MM.1S (cell line): ENCODE measurements at regions not wholly inside any gene's neighbourhood (a gene's known extent, or its start where the extent isn't known, plus 50 kb on each side); places are given as distances from the start of the nearest gene placed in this dataset.

Source experiments
- DNase-seq: peaks from one replicate; pipeline ENCODE4 v3.0.0-alpha.2; 2015
- H2AFZ ChIP-seq: fragments of 300-600 bp; sonication (generic); 2 replicates; pipeline ENCODE4 v1.6.0; 2016; ENCODE audit warnings: antibody characterized with exemption, low read length
- H3F3A ChIP-seq: fragments of 300-600 bp; sonication (generic); 2 replicates; pipeline ENCODE4 v1.6.1; 2016; ENCODE audit warnings: mild to moderate bottlenecking, antibody characterized with exemption, low read length, moderate library complexity, mixed read lengths; ENCODE audit not compliant: insufficient read depth
- H3K27ac ChIP-seq: fragments of 300-600 bp; sonication (generic); 2 replicates; pipeline ENCODE4 v1.5.1; 2016; ENCODE audit warnings: mild to moderate bottlenecking, low read length
- H3K27me3 ChIP-seq: fragments of 300-600 bp; sonication (generic); replicated peaks from 2 replicates; pipeline ENCODE4 v1.6.0; 2016; ENCODE audit warnings: low read length; ENCODE audit not compliant: insufficient read depth
- H3K36me3 ChIP-seq: fragments of 300-600 bp; sonication (generic); replicated peaks from 2 replicates; pipeline ENCODE4 v1.6.1; 2016; ENCODE audit warnings: mild to moderate bottlenecking, low read length, mixed read lengths; ENCODE audit not compliant: insufficient read depth
- H3K4me1 ChIP-seq: fragments of 300-600 bp; sonication (generic); 2 replicates; pipeline ENCODE4 v1.6.1; 2016; ENCODE audit warnings: low read length, mixed read lengths
- H3K4me2 ChIP-seq: fragments of 300-600 bp; sonication (generic); 2 replicates; pipeline ENCODE4 v1.6.0; 2016; ENCODE audit warnings: low read depth, low read length
- H3K4me3 ChIP-seq: fragments of 300-600 bp; sonication (generic); 2 replicates; pipeline ENCODE4 v1.5.1; 2016; ENCODE audit warnings: low read length, mixed read lengths
- H3K79me2 ChIP-seq: fragments of 300-600 bp; sonication (generic); 2 replicates; pipeline ENCODE4 v1.6.1; 2016; ENCODE audit warnings: mixed run types, low read length, mixed read lengths
- H3K9ac ChIP-seq: fragments of 300-600 bp; sonication (generic); 2 replicates; pipeline ENCODE4 v1.6.1; 2016; ENCODE audit warnings: low read length, mixed read lengths
- H3K9me2 ChIP-seq: fragments of 300-600 bp; sonication (generic); replicated peaks from 2 replicates; pipeline ENCODE4 v1.6.1; 2016; ENCODE audit warnings: mild to moderate bottlenecking, low read length, mixed read lengths; ENCODE audit not compliant: insufficient read depth
- H3K9me3 ChIP-seq: fragments of 300-600 bp; sonication (generic); replicated peaks from 2 replicates; pipeline ENCODE4 v1.6.1; 2016; ENCODE audit warnings: mild to moderate bottlenecking, low read length, mixed read lengths; ENCODE audit not compliant: insufficient read depth
- H4K20me1 ChIP-seq: fragments of 300-600 bp; sonication (generic); 2 replicates; pipeline ENCODE4 v1.6.1; 2016; ENCODE audit warnings: mild to moderate bottlenecking, low read length, moderate library complexity, mixed read lengths; ENCODE audit not compliant: insufficient read depth
- EZH2 ChIP-seq: fragments of 300-600 bp; sonication (generic); optimal IDR thresholded peaks from 2 replicates; pipeline ENCODE3; 2017; ENCODE audit warnings: low read depth, mild to moderate bottlenecking, antibody characterized with exemption, low read length, mixed read lengths
- EZH2phosphoT487 ChIP-seq: fragments of 300-600 bp; sonication (generic); IDR thresholded peaks from 2 replicates; pipeline ENCODE4 v1.6.1; 2018; ENCODE audit warnings: antibody characterized with exemption, low read length
- TF ChIP-seq, protein P1 (sequence below): fragments of 300-600 bp; sonication (generic); IDR thresholded peaks from 2 replicates; pipeline ENCODE4 v1.5.1; 2016; ENCODE audit warnings: antibody characterized with exemption, low read length, mixed read lengths

DNA sequence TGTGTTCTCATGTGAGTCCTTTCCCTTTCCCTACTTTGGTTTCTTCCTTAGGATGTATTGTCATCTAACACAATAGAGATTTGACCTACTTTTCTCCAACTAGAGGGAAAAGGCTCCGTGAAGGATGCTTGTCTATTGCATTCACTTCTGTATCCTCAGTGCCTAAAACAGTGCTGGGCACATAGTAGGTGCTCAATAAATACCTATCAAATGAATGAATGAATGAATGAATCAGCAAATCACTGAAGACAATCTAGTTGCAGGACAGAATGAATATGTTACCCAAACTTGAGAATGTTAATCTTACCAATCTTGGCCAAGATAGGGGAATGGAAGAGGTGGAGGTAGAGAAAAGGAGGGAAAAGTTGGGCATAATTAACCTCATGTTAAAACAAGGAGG, 131.2 kb upstream of the FOXN2 start:
- H4K20me1 ChIP-seq, result no peaks in the 10 kb centered on the region
- H3K4me3 ChIP-seq, result no peak overlapping the region
- H3K9me3 ChIP-seq, result no peaks in the 10 kb centered on the region

DNA sequence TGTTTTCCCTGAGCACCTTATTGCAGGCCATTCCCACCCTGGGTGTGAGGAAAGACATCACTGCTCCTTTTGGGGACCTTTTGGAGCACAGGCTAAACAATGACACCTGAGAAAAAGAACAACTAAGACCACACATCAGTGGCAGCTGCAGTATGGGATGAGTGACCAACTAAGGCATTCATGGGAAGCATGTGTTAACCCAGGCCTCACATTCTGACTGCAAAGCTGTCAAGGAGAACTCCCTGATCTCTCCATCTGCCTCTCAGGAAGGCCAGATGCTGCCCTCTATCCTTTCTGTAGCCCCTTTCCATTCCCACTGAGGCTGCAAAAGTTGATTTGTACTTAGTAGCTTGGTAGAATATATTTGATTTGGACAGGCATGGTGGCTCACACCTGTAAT, 130.5 kb upstream of the FOXN2 start:
- no peak overlapping the region for H3K4me3 ChIP-seq
- H3K4me2 ChIP-seq, result no peak overlapping the region
- no peaks in the 10 kb centered on the region for H3K36me3 ChIP-seq
- H3K9ac ChIP-seq, result no peak overlapping the region
- H3K9me3 ChIP-seq, result no peaks in the 10 kb centered on the region
- no peaks in the 10 kb centered on the region for H3K9me2 ChIP-seq
- H2AFZ ChIP-seq, result no peak overlapping the region
- TF ChIP-seq, protein P1, sequence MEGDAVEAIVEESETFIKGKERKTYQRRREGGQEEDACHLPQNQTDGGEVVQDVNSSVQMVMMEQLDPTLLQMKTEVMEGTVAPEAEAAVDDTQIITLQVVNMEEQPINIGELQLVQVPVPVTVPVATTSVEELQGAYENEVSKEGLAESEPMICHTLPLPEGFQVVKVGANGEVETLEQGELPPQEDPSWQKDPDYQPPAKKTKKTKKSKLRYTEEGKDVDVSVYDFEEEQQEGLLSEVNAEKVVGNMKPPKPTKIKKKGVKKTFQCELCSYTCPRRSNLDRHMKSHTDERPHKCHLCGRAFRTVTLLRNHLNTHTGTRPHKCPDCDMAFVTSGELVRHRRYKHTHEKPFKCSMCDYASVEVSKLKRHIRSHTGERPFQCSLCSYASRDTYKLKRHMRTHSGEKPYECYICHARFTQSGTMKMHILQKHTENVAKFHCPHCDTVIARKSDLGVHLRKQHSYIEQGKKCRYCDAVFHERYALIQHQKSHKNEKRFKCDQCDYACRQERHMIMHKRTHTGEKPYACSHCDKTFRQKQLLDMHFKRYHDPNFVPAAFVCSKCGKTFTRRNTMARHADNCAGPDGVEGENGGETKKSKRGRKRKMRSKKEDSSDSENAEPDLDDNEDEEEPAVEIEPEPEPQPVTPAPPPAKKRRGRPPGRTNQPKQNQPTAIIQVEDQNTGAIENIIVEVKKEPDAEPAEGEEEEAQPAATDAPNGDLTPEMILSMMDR, result no peak
- TF ChIP-seq EZH2, result no peak
- TF ChIP-seq EZH2phosphoT487, result no peak
- no peaks in the 10 kb centered on the region for H3K27me3 ChIP-seq
- H4K20me1 ChIP-seq, result no peaks in the 10 kb centered on the region
- no peak overlapping the region for H3K27ac ChIP-seq
- no peak for DNase-seq
- no peaks in the 10 kb centered on the region for H3K4me1 ChIP-seq
- H3F3A ChIP-seq, result no peaks in the 10 kb centered on the region
- H3K79me2 ChIP-seq, result no peaks in the 10 kb centered on the region

More for the DNA sequence above, 131.2 kb upstream of the FOXN2 start:
- TF ChIP-seq EZH2, result no peak
- no peak for TF ChIP-seq EZH2phosphoT487
- TF ChIP-seq, protein P1, result no peak
- no peaks in the 10 kb centered on the region for H3K4me1 ChIP-seq
- no peak overlapping the region for H2AFZ ChIP-seq
- H3K9me2 ChIP-seq, result no peaks in the 10 kb centered on the region
- no peak overlapping the region for H3K9ac ChIP-seq
- H3K27me3 ChIP-seq, result no peaks in the 10 kb centered on the region
- no peak for DNase-seq
- H3K79me2 ChIP-seq, result no peaks in the 10 kb centered on the region
- H3K36me3 ChIP-seq, result no peaks in the 10 kb centered on the region
- H3K4me2 ChIP-seq, result no peak overlapping the region
- H3F3A ChIP-seq, result no peaks in the 10 kb centered on the region
- H3K27ac ChIP-seq, result no peak overlapping the region

DNA sequence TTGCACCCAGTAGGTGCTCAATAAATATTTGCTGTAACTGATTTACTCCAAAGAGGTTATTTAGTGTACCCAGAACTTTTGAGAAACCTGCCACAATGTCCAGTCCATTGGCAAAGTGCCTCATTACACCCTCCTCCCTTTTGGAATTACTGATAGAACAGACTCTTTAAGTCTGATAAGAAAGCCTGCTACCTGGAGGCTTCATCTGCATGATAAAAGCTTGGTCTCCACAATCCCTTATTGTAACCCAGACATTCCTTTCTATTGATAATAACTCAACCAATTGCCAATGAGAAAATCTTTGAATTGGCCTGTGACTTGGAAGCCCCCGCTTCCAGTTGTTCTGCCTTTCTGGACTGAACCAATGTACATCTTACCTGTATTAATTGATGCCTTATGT, 127.0 kb upstream of the FOXN2 start:
- TF ChIP-seq, protein P1, result no peak
- TF ChIP-seq EZH2phosphoT487, result no peak
- TF ChIP-seq EZH2, result no peak
- H3K27ac ChIP-seq, result no peak overlapping the region

More for the DNA sequence above, 127.0 kb upstream of the FOXN2 start:
- no peaks in the 10 kb centered on the region for H3K27me3 ChIP-seq
- no peaks in the 10 kb centered on the region for H4K20me1 ChIP-seq
- no peak overlapping the region for H2AFZ ChIP-seq
- no peak overlapping the region for H3K9ac ChIP-seq
- no peaks in the 10 kb centered on the region for H3F3A ChIP-seq
- H3K4me2 ChIP-seq, result no peak overlapping the region
- no peaks in the 10 kb centered on the region for H3K79me2 ChIP-seq
- no peaks in the 10 kb centered on the region for H3K4me1 ChIP-seq
- H3K9me2 ChIP-seq, result no peaks in the 10 kb centered on the region
- H3K9me3 ChIP-seq, result no peaks in the 10 kb centered on the region
- H3K4me3 ChIP-seq, result no peak overlapping the region
- H3K36me3 ChIP-seq, result no peaks in the 10 kb centered on the region
- no peak for DNase-seq
